ENCODE measurements at regions not wholly inside any gene's neighbourhood (a gene's known extent, or its start where the extent isn't known, plus 50 kb on each side); places are given as distances from the start of the nearest gene placed in this dataset.

- POLR2A ChIA-PET: no interaction called here
- intact Hi-C loops (cut with micrococcal nuclease; ENCODE audit: unreplicated experiment) (no loop called here), in situ Hi-C loops (cut with MboI) (no loop called here)
- H3K36me3 ChIP-seq (ENCODE audit: control insufficient read depth in 2 of 2, insufficient read depth in 2 of 2, low read length in 1 of 2): no peaks in the 10 kb centered on the region
- H2AFZ ChIP-seq (ENCODE audit: control insufficient read depth, low read depth, low read length): no peak overlapping the region
- no peak overlapping the region for H3K27ac ChIP-seq (ENCODE audit: control insufficient read depth, insufficient read depth)
- no peaks in the 10 kb centered on the region for H4K20me1 ChIP-seq (ENCODE audit: control insufficient read depth, insufficient read depth)
- DNase-seq (ENCODE audit: low read depth, low spot score): no peak
- H3K4me3 ChIP-seq: no peak overlapping the region
- 14% methylated on average over 7 of the region's 7 CpGs for WGBS (ENCODE audit: insufficient coverage, insufficient replicate concordance, low lambda C conversion rate, missing lambda C conversion rate)
- no peak overlapping the region for H3K9ac ChIP-seq (ENCODE audit: control insufficient read depth, insufficient read depth, low read length)
- RAD21 ChIA-PET (ENCODE audit: unreplicated experiment): no interaction called here
- no peak overlapping the region for H3K4me2 ChIP-seq (ENCODE audit: control insufficient read depth, insufficient read depth)
- CTCF ChIA-PET: no interaction called here
- TF ChIP-seq SREBF1 (IDR thresholded peaks at IDR 0.05; ENCODE audit: low read length) (no peak), SUPT20H (IDR thresholded peaks at IDR 0.05; ENCODE audit: borderline replicate concordance, control insufficient read depth, low read depth, low read length) (no peak), BRCA1 (IDR thresholded peaks at IDR 0.05; ENCODE audit: low read depth, low read length) (no peak), TCF7 (IDR thresholded peaks at IDR 0.05; ENCODE audit: borderline replicate concordance) (no peak), ZSCAN29 (IDR thresholded peaks at IDR 0.05) (no peak), CHD1 (IDR thresholded peaks at IDR 0.05; ENCODE audit: low read depth, low read length) (no peak)
- SMC1A ChIA-PET (ENCODE audit: uncharacterized antibody, unreplicated experiment): interaction anchor here (0.9 kb wide), 1 partner anchor 51 kb away, joined by 3 read pairs; no protein-coding TSS in a partner anchor
- H3K4me1 ChIP-seq (ENCODE audit: control insufficient read depth, insufficient read depth, low read length): no peaks in the 10 kb centered on the region
- no peak for ATAC-seq
- no peaks in the 10 kb centered on the region; a peak in 1 of 4 replicates for H3K27me3 ChIP-seq (replicated peaks in 1 of 2; ENCODE audit: control insufficient read depth in 2 of 2, insufficient read depth in 2 of 2, low read length in 1 of 2)
- no TSS peak for BruUV-seq (replicated peaks)
- H3K79me2 ChIP-seq (ENCODE audit: control insufficient read depth, insufficient read depth, low read length): no peaks in the 10 kb centered on the region
- no peak for FAIRE-seq
- H3K9me3 ChIP-seq (replicated peaks; ENCODE audit: control insufficient read depth, insufficient read depth, low read length): no peaks in the 10 kb centered on the region
Observed at GRCh38 chr9:27664121-27664779, 91.0 kb upstream of the C9orf72 start.

- Histone ChIP-seq H3K9me3 (replicated peaks; ENCODE audit: control insufficient read depth, insufficient read depth, low read length) (no peaks in the 10 kb centered on the region), H2AFZ (ENCODE audit: control insufficient read depth, low read depth, low read length) (no peak overlapping the region), H3K36me3 (ENCODE audit: control insufficient read depth in 2 of 2, insufficient read depth in 2 of 2, low read length in 1 of 2) (no peaks in the 10 kb centered on the region), H3K4me3 (no peak overlapping the region), H3K9ac (ENCODE audit: control insufficient read depth, insufficient read depth, low read length) (no peak overlapping the region), H3K27ac (ENCODE audit: control insufficient read depth, insufficient read depth) (no peak overlapping the region), H4K20me1 (ENCODE audit: control insufficient read depth, insufficient read depth) (no peaks in the 10 kb centered on the region), H3K4me1 (ENCODE audit: control insufficient read depth, insufficient read depth, low read length) (no peaks in the 10 kb centered on the region), H3K4me2 (ENCODE audit: control insufficient read depth, insufficient read depth) (no peak overlapping the region), H3K27me3 (replicated peaks in 1 of 2; ENCODE audit: control insufficient read depth in 2 of 2, insufficient read depth in 2 of 2, low read length in 1 of 2) (no peaks in the 10 kb centered on the region; a peak in 1 of 4 replicates), H3K79me2 (ENCODE audit: control insufficient read depth, insufficient read depth, low read length) (no peaks in the 10 kb centered on the region)
- no TSS peak for BruUV-seq (replicated peaks)
- DNase-seq (ENCODE audit: low read depth, low spot score) (no peak), FAIRE-seq (no peak), ATAC-seq (no peak)
- ChIA-PET RAD21 (ENCODE audit: unreplicated experiment) (interaction anchor here (0.6 kb wide), 1 partner anchor 176 kb away, joined by 3 read pairs; no protein-coding TSS in a partner anchor), SMC1A (ENCODE audit: uncharacterized antibody, unreplicated experiment) (interaction anchor here (0.9 kb wide), 1 partner anchor 50 kb away, joined by 3 read pairs; no protein-coding TSS in a partner anchor), CTCF (no interaction called here), POLR2A (no interaction called here)
- WGBS (ENCODE audit: insufficient coverage, insufficient replicate concordance, low lambda C conversion rate, missing lambda C conversion rate): 82% methylated on average over 6 of the region's 6 CpGs
- in situ Hi-C loops (cut with MboI): no loop called here
- intact Hi-C loops (cut with micrococcal nuclease; ENCODE audit: unreplicated experiment): no loop called here
- TF ChIP-seq STAT1 (conservative IDR thresholded peaks at IDR 0.05) (no peak), ZBTB11 (CRISPR knock-in tag; IDR thresholded peaks at IDR 0.05) (no peak), USF2 (IDR thresholded peaks at IDR 0.05; ENCODE audit: borderline replicate concordance, low read depth, low read length) (no peak), CREM (IDR thresholded peaks at IDR 0.05; ENCODE audit: low read depth) (no peak), IRF4 (IDR thresholded peaks at IDR 0.05; ENCODE audit: low read depth, low read length) (no peak), RUNX3 (IDR thresholded peaks at IDR 0.05; ENCODE audit: low read length) (no peak), BMI1 (IDR thresholded peaks at IDR 0.05; ENCODE audit: borderline replicate concordance) (no peak), SRF (IDR thresholded peaks at IDR 0.05; ENCODE audit: low read depth in 2 of 2, low read length in 2 of 2) (no peak), EED (IDR thresholded peaks at IDR 0.05; ENCODE audit: low read depth) (no peak), MTA2 (IDR thresholded peaks at IDR 0.05; ENCODE audit: low read depth) (no peak)
Observed at GRCh38 chr9:27665136-27665535, 91.9 kb upstream of the C9orf72 start.
